EL (cell line): ENCODE measurements at regions not wholly inside any gene's neighbourhood (a gene's known extent, or its start where the extent isn't known, plus 50 kb on each side); places are given as distances from the start of the nearest gene placed in this dataset.

Experiments
- DNase-seq: peaks from one replicate; pipeline ENCODE4 v3.0.0-alpha.2; 2016

GRCh38 chr14:101004176-101004575, 100.7 kb upstream of the RTL1 start:
- DNase-seq = no peak

GRCh38 chr14:101004954-101005353, 101.4 kb upstream of the RTL1 start:
- no peak for DNase-seq

- DNase-seq = no peak
Observed at GRCh38 chr14:101005447-101005846, 101.9 kb upstream of the RTL1 start.

DNA sequence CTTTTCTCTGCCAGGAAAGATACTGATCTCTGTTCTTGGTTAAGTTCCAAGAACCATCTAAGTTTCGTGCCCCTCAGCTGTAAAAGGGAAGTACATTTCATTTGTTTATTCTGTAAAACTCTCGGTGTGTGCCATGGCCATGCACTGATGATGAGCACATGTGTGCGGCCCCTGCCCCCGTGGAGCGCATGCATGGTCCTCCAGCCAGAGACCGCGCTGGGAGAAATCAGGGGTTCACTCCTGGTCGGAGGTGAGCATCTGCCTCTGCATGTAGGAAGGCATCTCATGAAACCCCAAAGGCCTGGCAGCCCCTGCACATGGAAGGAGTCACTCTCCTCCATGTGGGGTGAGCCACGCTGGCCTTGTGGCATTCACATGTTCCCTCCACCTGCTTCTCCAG, 102.5 kb upstream of the RTL1 start:
- no peak for DNase-seq

GRCh38 chr14:101007004-101007614, 103.6 kb upstream of the RTL1 start:
- DNase-seq = no peak

GRCh38 chr14:101007765-101008164, 104.2 kb upstream of the RTL1 start:
- DNase-seq = no peak

DNA sequence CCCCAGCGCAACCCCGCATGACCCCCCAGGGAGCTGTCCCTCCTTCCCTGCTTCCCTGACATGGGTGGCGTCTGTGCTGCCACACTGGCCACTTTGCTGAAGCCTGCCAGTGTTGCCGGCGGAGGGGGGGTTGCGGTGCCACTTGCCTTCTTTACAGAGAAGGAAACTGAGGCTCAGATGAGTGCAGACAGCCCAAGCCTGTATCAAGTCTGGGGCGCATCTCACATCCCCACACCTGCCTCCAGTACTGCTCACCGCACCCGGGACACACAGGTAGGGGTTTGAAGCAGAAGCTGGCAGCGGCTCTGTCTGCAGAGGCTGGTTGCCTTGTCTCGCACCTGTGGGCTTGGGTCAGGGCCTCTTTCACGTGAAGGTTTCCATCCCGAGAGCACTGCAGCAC, 104.7 kb upstream of the RTL1 start:
- no peak for DNase-seq

- peak; percentile 15 for DNase-seq
Observed at GRCh38 chr14:101008631-101009336, 105.3 kb upstream of the RTL1 start.

GRCh38 chr14:101009531-101009930, 106.0 kb upstream of the RTL1 start:
- DNase-seq = no peak

DNA sequence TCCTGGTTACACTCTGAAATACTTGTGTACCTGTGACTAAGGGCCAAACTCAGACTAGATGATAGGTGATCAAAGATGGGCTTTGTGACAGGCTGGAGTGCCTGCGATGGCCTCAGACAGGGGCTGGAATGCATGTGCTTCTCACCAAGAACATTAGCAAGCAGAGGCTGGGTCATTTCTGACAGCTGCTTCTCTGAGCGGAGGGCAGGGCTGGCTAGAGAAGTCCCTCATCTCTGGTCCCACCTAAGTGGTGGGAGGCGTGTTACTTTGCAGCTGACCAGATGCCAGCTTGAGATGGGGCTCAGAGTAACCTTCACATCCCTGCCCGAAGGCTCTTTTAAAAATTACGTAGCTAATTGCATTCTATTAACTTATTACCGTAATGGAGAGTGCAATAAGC, 106.8 kb upstream of the RTL1 start:
- DNase-seq = no peak

DNA sequence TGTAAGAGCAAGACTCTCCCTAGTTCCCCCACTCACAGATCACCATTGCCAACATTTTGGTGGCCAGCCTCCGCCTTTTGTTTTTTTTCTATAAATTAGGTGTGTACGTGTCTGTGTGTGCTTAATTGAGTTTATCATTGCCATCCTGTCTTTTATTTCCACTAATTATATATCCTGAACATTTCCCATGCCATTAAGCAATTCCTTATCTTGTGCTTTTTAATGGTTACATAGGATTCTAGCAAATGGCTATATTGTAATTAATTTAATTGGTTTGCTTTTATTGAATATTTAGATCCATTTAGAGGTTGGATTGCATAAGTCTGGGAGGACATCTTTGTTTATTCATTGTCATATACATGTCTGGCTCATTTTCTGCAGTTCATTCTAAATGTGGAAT, 107.3 kb upstream of the RTL1 start:
- no peak for DNase-seq

DNA sequence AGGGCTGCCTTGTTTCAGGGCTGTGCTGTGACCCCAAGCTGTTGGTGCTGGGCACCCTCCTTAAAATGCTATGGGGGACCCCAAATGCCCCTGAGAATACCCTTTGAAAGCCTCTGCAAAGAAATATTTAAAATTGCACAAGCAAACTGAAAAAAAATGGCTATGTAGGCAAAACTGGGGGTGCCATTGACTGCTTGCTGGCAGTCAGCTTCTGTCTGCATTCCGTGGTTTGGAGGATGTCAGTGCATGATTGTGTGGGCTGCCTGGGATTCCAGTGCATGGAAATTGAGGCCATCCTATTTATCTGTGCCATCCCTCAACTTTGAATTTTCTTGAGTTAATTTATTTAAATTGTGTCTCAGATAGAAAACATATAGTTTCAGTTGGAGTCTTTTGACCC, 113.7 kb upstream of the RTL1 start:
- DNase-seq = peak; percentile 53

DNA sequence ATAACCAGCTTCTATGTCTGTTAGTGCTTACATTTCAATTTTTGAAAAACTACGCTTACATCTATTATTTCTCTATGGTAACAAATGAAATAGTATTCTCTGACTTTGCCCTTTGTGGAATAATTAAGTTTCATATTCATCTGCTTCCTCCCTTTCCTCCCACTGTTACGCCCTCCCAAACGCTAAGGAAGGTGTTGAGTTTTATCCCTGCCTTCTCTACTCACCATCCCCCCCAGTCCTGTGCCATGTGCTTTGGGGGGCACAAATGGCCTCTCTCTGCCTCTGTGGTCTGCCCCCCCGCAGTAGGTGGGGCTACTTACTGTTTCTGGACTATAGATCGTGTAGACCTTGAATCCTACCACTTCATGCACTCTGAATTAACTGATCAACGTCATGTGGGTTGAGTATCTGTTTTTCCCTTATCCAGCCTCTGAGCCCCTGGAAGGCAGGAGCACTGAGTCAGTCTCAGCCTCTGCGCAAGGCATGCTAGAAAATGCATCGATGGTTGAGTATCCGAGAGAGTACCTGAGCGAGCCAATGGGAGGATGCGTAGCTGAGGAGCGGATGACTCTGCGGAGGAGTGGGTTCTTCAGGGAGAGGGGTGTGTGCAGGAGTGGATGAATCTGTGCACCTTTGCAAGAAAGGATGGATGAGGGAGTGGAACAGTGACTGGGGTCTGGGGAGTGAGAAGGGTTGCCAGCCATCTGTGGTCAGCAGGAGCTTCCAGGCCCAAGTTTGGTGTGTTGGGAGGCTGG, 114.5 kb upstream of the RTL1 start:
- no peak for DNase-seq

DNA sequence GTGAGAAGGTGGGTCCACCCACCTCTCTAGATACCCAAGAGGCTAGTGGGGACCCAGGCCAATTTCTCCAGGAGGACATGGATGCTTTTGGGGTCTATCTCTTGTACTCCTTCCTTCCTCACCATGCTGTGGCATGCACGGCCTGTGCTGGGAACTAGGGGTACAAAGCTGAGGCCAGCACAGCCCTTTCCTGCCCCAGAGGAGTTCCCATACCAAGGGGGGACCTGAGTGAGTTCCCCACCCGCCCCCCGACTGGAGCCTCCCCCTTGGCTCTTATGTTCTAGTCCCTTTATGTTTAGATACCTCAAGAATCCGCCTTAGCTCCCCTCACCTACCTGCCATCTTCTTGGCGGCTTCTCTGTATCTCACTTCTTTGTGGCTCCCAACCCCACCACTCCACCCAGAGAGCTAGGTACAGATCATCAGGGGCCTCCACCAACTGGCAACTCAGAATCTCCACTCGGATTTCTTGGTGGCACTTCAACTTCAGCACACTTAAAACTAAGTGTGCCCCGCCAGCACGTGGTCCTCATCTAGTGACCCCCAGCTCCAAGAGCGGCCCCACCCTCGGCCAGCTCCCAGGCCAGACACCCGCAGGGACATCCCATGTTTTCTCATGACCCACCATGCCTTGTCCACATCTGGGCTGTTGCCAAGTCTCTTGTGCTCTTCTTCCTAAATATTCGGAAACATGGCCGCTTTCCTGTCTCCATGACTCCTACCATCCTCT, 115.2 kb upstream of the RTL1 start:
- no peak for DNase-seq

GRCh38 chr14:101019541-101019940, 116.0 kb upstream of the RTL1 start:
- DNase-seq = no peak

- DNase-seq = no peak
Observed at GRCh38 chr14:101019990-101020710, 116.6 kb upstream of the RTL1 start.

DNA sequence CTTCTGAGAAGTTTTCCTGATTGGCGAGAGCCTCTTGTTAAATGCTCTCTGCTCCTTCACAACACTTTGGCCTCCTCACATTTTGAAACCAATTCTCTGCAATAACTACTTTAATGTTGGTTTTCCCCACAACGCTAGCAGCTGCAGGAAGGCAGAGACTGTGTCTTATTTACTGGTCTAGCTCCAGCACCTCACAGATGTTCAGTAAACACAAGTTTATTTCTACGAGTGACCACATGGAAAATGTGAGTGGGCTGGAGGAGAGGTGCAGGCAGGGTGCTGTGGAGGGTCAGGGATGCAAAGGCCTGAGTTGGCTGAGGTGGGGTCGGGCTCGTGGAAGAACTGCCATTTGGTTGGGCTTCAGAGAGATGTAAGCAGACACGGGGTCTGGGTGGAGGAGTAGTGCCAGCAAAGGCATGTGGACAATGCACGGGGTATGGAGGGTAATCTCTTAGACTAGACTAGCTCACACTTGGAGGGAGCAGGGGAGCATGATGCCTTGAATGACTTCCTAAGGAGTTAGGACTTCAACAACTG, 117.4 kb upstream of the RTL1 start:
- DNase-seq = no peak

DNA sequence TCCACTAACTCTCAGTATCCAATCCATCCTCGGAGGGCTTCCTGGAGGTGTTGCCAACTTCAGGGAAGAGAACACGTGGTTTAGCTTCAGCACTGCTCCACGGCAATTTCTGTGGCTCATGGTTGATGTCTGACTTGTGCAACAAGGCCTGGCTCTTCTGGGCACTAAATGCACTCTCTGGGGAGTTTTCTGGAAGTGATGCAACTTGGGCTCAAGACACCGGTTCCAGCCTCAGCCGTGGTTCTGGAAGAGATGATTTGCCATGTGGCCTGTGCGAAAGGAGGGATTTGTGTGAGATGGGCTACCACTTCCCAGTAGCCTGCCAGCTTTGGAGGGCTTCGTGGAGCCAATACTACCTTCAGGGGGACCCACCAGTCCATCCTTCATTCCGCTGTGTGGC, 118.6 kb upstream of the RTL1 start:
- DNase-seq = no peak

- no peak for DNase-seq
Observed at GRCh38 chr14:101022916-101023435, 119.5 kb upstream of the RTL1 start.

- DNase-seq = no peak
Observed at GRCh38 chr14:101024686-101025085, 121.2 kb upstream of the RTL1 start.

- DNase-seq = no peak
Observed at GRCh38 chr14:101025131-101025530, 121.6 kb upstream of the RTL1 start.

DNA sequence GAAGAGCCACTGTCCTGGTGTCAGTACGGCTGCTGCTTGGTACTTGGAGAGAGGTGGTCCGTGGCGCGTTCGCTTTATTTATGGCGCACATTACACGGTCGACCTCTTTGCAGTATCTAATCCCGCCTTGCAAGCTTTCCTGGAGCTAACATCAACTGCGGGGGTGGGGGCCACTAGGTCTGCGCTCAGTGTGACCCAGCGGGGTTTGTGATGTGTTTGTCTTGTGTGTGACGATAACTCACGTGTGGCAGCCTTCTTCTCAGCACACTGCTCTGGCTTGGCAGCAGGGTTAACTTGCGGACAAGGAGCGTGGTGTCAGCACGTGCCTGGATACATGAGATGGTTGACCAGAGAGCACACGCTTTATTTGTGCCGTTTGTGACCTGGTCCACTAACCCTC, 122.2 kb upstream of the RTL1 start:
- no peak for DNase-seq
